GM21786 (cell line): ENCODE measurements at regions not wholly inside any gene's neighbourhood (a gene's known extent, or its start where the extent isn't known, plus 50 kb on each side); places are given as distances from the start of the nearest gene placed in this dataset.
"Not testable (repeated sequence)": the region's sequence is repeated elsewhere in the genome, so short reads cannot be mapped to it uniquely, and the experiment has no call there.

Experiments
- ATAC-seq: cut with Tn5 transposase; IDR thresholded peaks from one replicate; pipeline ENCODE4 v1.9.1; 2021; ENCODE audit not compliant: unreplicated experiment

GRCh38 chr2:161480123-161480522 lies 64.0 kb downstream of the TBR1 start:
- no peak for ATAC-seq

GRCh38 chr2:161481619-161482018 lies 65.5 kb downstream of the TBR1 start:
- no peak for ATAC-seq

- no peak for ATAC-seq
These were observed 68.0 kb downstream of the TBR1 start for GRCh38 chr2:161484061-161484460.

- no peak for ATAC-seq
These were observed 70.0 kb downstream of the TBR1 start for GRCh38 chr2:161486111-161486510.

GRCh38 chr2:161488131-161488699 lies 72.1 kb downstream of the TBR1 start:
- no peak for ATAC-seq

GRCh38 chr2:161488879-161489278 lies 72.8 kb downstream of the TBR1 start:
- ATAC-seq, result no peak

GRCh38 chr2:161500892-161501610 lies 85.0 kb downstream of the TBR1 start:
- peak; percentile 59 for ATAC-seq

GRCh38 chr2:161502279-161502678 lies 86.2 kb downstream of the TBR1 start:
- ATAC-seq, result not testable (repeated sequence)

- not testable (repeated sequence) for ATAC-seq
These were observed 88.7 kb downstream of the TBR1 start for GRCh38 chr2:161504628-161505289.

- ATAC-seq, result not testable (repeated sequence)
These were observed 89.4 kb downstream of the TBR1 start for GRCh38 chr2:161505466-161505865.

GRCh38 chr2:161513295-161514032 lies 97.4 kb downstream of the TBR1 start:
- not testable (repeated sequence) for ATAC-seq

GRCh38 chr2:161522796-161523195 lies 101.4 kb upstream of the SLC4A10 start:
- no peak for ATAC-seq

- ATAC-seq, result no peak
These were observed 91.0 kb upstream of the SLC4A10 start for GRCh38 chr2:161533218-161533617.

- ATAC-seq, result no peak
These were observed 77.6 kb upstream of the SLC4A10 start for GRCh38 chr2:161546635-161547034.

GRCh38 chr2:161547130-161547529 lies 77.1 kb upstream of the SLC4A10 start:
- ATAC-seq, result no peak

- ATAC-seq, result no peak
These were observed 72.2 kb upstream of the SLC4A10 start for GRCh38 chr2:161552015-161552414.

GRCh38 chr2:161555826-161556225 lies 68.4 kb upstream of the SLC4A10 start:
- no peak for ATAC-seq

- no peak for ATAC-seq
These were observed 67.8 kb upstream of the SLC4A10 start for GRCh38 chr2:161556440-161556839.

GRCh38 chr2:161557538-161557937 lies 66.7 kb upstream of the SLC4A10 start:
- no peak for ATAC-seq

GRCh38 chr2:161564906-161565305 lies 59.3 kb upstream of the SLC4A10 start:
- ATAC-seq, result no peak

- ATAC-seq, result no peak
These were observed 54.8 kb upstream of the SLC4A10 start for GRCh38 chr2:161569401-161569800.
